ENCODE measurements at regions not wholly inside any gene's neighbourhood (a gene's known extent, or its start where the extent isn't known, plus 50 kb on each side); places are given as distances from the start of the nearest gene placed in this dataset.

DNA sequence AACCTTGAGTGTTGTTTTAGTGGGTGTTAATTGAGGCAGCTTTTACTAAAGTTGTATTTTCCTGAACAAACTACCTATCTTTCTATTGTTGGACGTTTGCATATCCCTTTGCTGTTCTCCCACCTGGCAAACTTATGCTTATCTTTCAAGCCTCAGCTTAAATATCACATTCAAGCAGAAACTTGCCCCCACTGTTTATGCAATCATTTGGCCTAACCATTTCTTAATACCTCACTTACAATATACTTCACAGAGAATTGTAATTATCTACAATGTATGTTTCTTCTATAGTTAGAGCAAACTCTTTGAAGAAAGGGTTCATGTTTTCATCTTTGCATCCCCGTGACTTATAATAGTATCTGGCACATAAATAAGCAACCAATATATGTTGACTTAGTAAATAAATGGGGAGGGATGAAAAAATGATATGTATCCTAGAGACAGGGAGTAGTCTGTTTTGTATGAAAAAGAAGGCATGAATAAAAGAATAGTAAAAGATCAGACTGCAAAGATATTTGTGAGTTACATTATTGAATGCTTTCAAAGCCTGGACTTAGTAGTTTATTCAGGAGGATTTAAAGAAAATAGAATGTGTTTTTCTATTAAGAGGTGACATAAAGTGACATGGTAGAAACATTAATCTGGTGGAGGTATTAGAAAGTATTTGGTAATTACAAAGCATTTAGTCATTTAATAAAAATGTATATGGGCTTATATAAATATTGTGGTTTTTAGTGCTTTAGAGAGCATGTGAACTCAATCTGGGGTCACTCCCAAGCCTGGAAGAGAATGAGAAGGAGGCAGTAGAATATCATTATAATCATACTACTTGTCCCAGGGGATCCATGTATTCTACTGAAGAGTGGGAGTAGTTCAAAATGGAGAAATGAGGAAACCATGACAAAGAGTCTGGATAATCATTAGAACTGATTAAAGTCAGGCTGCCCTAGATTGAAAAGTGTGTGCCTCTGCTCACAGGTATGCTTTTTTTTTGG, 60.0 kb upstream of the DCBLD2 start:
- no TSS peak for BruUV-seq (replicated peaks)
- Mint-ChIP-seq H3K4me3 (ENCODE audit: unreplicated experiment) (no peak overlapping the region), H3K36me3 (ENCODE audit: insufficient read depth, unreplicated experiment) (no peaks in the 10 kb centered on the region), H3K27me3 (ENCODE audit: insufficient read depth, unreplicated experiment) (no peaks in the 10 kb centered on the region), H3K4me1 (ENCODE audit: insufficient read depth, unreplicated experiment) (peaks cover 6% of the 10 kb centered on the region), H3K9me3 (ENCODE audit: unreplicated experiment) (no peaks in the 10 kb centered on the region), H3K27ac (ENCODE audit: low read depth, unreplicated experiment) (no peak overlapping the region)
- ChIA-PET POLR2A (interaction anchor here (1.2 to 1.7 kb wide), 5 partner anchors 9 to 63 kb away, joined by 3 to 9 read pairs (median 5); partner anchors contain the start of gene DCBLD2), CTCF (interaction anchor here (0.5 to 0.9 kb wide), 5 partner anchors 25 to 922 kb away, joined by 3 to 4 read pairs (median 4); no protein-coding TSS in a partner anchor)
- peak; percentile 37 for DNase-seq (ENCODE audit: unreplicated experiment)
- TF ChIP-seq, protein P1, sequence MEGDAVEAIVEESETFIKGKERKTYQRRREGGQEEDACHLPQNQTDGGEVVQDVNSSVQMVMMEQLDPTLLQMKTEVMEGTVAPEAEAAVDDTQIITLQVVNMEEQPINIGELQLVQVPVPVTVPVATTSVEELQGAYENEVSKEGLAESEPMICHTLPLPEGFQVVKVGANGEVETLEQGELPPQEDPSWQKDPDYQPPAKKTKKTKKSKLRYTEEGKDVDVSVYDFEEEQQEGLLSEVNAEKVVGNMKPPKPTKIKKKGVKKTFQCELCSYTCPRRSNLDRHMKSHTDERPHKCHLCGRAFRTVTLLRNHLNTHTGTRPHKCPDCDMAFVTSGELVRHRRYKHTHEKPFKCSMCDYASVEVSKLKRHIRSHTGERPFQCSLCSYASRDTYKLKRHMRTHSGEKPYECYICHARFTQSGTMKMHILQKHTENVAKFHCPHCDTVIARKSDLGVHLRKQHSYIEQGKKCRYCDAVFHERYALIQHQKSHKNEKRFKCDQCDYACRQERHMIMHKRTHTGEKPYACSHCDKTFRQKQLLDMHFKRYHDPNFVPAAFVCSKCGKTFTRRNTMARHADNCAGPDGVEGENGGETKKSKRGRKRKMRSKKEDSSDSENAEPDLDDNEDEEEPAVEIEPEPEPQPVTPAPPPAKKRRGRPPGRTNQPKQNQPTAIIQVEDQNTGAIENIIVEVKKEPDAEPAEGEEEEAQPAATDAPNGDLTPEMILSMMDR (IDR thresholded peaks at IDR 0.05; ENCODE audit: unreplicated experiment): no peak
- intact Hi-C loops (cut with micrococcal nuclease): no loop called here

DNA sequence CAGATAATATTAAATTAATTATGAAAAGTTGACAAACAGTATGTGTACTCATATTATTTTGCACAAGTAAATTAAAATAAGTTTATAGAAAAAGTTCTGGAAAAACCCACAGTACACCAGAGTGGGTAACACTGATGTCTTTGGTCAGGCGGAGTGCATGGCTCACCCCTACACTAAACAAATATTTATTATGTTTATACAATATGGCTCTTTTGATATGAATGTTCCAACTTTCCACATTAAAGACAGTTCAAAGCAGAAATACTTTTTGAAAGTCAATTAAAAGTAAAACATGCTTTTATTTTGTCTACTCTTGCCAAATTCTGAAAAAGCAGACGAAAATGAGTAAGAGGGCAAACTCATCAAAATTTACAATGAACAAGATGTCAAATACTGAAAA, 56.2 kb upstream of the DCBLD2 start:
- no peaks in the 10 kb centered on the region for H3K9me3 Mint-ChIP-seq (ENCODE audit: unreplicated experiment)
- no peak for DNase-seq (ENCODE audit: unreplicated experiment)
- no peaks in the 10 kb centered on the region for H3K27me3 Mint-ChIP-seq (ENCODE audit: insufficient read depth, unreplicated experiment)
- H3K27ac Mint-ChIP-seq (ENCODE audit: low read depth, unreplicated experiment): no peak overlapping the region
- ChIA-PET CTCF (no interaction called here), POLR2A (interaction anchor here (0.7 kb wide), 1 partner anchor 34 kb away, joined by 3 read pairs; no protein-coding TSS in a partner anchor)
- BruUV-seq (replicated peaks): no TSS peak
- intact Hi-C loops (cut with micrococcal nuclease): no loop called here
- peaks cover 7% of the 10 kb centered on the region for H3K4me1 Mint-ChIP-seq (ENCODE audit: insufficient read depth, unreplicated experiment)
- TF ChIP-seq, protein P1 (IDR thresholded peaks at IDR 0.05; ENCODE audit: unreplicated experiment): no peak
- peaks cover 6% of the 10 kb centered on the region for H3K36me3 Mint-ChIP-seq (ENCODE audit: insufficient read depth, unreplicated experiment)
- H3K4me3 Mint-ChIP-seq (ENCODE audit: unreplicated experiment): no peak overlapping the region

DNA sequence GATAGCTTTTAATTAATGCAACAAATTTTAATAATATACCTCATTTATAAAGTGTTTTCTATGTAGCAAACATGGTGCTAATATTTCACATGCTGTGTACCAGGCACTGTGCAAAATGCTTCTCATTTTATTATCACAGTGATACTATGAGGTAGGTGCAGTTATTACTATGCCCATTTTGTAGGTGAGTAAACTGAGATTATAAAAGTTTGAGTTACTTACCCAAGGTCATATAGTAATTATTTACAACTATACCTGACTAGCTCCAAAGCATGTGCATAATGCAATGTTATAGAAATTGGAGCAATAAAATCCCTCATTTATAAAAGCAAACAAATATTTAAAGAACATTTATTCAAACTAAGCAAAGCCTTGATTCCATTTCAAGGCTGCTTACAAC, 54.5 kb upstream of the DCBLD2 start:
- intact Hi-C loops (cut with micrococcal nuclease): no loop called here
- Mint-ChIP-seq H3K9me3 (ENCODE audit: unreplicated experiment) (no peaks in the 10 kb centered on the region), H3K4me3 (ENCODE audit: unreplicated experiment) (no peak overlapping the region), H3K27me3 (ENCODE audit: insufficient read depth, unreplicated experiment) (no peaks in the 10 kb centered on the region), H3K4me1 (ENCODE audit: insufficient read depth, unreplicated experiment) (peaks cover 7% of the 10 kb centered on the region), H3K27ac (ENCODE audit: low read depth, unreplicated experiment) (no peak overlapping the region), H3K36me3 (ENCODE audit: insufficient read depth, unreplicated experiment) (peaks cover 6% of the 10 kb centered on the region)
- TF ChIP-seq, protein P1 (IDR thresholded peaks at IDR 0.05; ENCODE audit: unreplicated experiment): no peak
- CTCF ChIA-PET: interaction anchor here (1.6 kb wide), 1 partner anchor 38 kb away, joined by 3 read pairs; no protein-coding TSS in a partner anchor
- DNase-seq (ENCODE audit: unreplicated experiment): no peak
- BruUV-seq (replicated peaks): no TSS peak
- POLR2A ChIA-PET: interaction anchor here (0.5 to 0.6 kb wide), 2 partner anchors 54 to 146 kb away, joined by 3 to 4 read pairs; partner anchors contain the start of gene DCBLD2

All from MCF 10A (cell line).